ENCODE measurements at regions not wholly inside any gene's neighbourhood (a gene's known extent, or its start where the extent isn't known, plus 50 kb on each side); places are given as distances from the start of the nearest gene placed in this dataset.

- TF ChIP-seq YY1 (IDR thresholded peaks at IDR 0.05; ENCODE audit: insufficient read depth, insufficient read length): no peak
- no peak for TF ChIP-seq ZNF274 (IDR thresholded peaks at IDR 0.05; ENCODE audit: low read depth, low read length)
- no peak for TF ChIP-seq SUZ12 (IDR thresholded peaks at IDR 0.05; ENCODE audit: extremely low read depth, insufficient read depth, insufficient read length)
- H3K36me3 ChIP-seq (ENCODE audit: insufficient read depth, insufficient read length, low read length): no peaks in the 10 kb centered on the region
- H3K9me3 ChIP-seq (ENCODE audit: insufficient read depth, low read length): no peaks in the 10 kb centered on the region
- no peak overlapping the region for H3K4me3 ChIP-seq (ENCODE audit: insufficient read length, low read depth)
- no peak overlapping the region for H3K9ac ChIP-seq (ENCODE audit: insufficient read length, low read depth)
- H3K4me1 ChIP-seq (ENCODE audit: insufficient read depth, insufficient read length): no peaks in the 10 kb centered on the region
- no peak for DNase-seq (ENCODE audit: low read depth, low spot score)
- H3K27me3 ChIP-seq (ENCODE audit: insufficient read depth, insufficient read length): no peaks in the 10 kb centered on the region
Measured at GRCh38 chr5:160918386-160918785, 66.4 kb upstream of the ATP10B start.

GRCh38 chr5:160906090-160906489 is 54.1 kb upstream of the ATP10B start:
- H3K9ac ChIP-seq (ENCODE audit: insufficient read length, low read depth): no peak overlapping the region
- TF ChIP-seq SUZ12 (IDR thresholded peaks at IDR 0.05; ENCODE audit: extremely low read depth, insufficient read depth, insufficient read length) (no peak), ZNF274 (IDR thresholded peaks at IDR 0.05; ENCODE audit: low read depth, low read length) (no peak), YY1 (IDR thresholded peaks at IDR 0.05; ENCODE audit: insufficient read depth, insufficient read length) (no peak)
- no peak overlapping the region for H3K4me3 ChIP-seq (ENCODE audit: insufficient read length, low read depth)
- DNase-seq (ENCODE audit: low read depth, low spot score): no peak
- H3K27me3 ChIP-seq (ENCODE audit: insufficient read depth, insufficient read length): no peaks in the 10 kb centered on the region
- no peaks in the 10 kb centered on the region for H3K36me3 ChIP-seq (ENCODE audit: insufficient read depth, insufficient read length, low read length)
- no peaks in the 10 kb centered on the region for H3K4me1 ChIP-seq (ENCODE audit: insufficient read depth, insufficient read length)
- H3K9me3 ChIP-seq (ENCODE audit: insufficient read depth, low read length): no peaks in the 10 kb centered on the region

- no peaks in the 10 kb centered on the region for H3K4me1 ChIP-seq (ENCODE audit: insufficient read depth, insufficient read length)
- no peak for TF ChIP-seq SUZ12 (IDR thresholded peaks at IDR 0.05; ENCODE audit: extremely low read depth, insufficient read depth, insufficient read length)
- no peak for TF ChIP-seq ZNF274 (IDR thresholded peaks at IDR 0.05; ENCODE audit: low read depth, low read length)
- no peak for TF ChIP-seq YY1 (IDR thresholded peaks at IDR 0.05; ENCODE audit: insufficient read depth, insufficient read length)
- no peaks in the 10 kb centered on the region for H3K27me3 ChIP-seq (ENCODE audit: insufficient read depth, insufficient read length)
- no peaks in the 10 kb centered on the region for H3K9me3 ChIP-seq (ENCODE audit: insufficient read depth, low read length)
- no peaks in the 10 kb centered on the region for H3K36me3 ChIP-seq (ENCODE audit: insufficient read depth, insufficient read length, low read length)
- no peak overlapping the region for H3K9ac ChIP-seq (ENCODE audit: insufficient read length, low read depth)
- no peak overlapping the region for H3K4me3 ChIP-seq (ENCODE audit: insufficient read length, low read depth)
- DNase-seq (ENCODE audit: low read depth, low spot score): no peak
Measured at GRCh38 chr5:160905285-160905684, 53.3 kb upstream of the ATP10B start.

GRCh38 chr5:160904591-160904990 is 52.6 kb upstream of the ATP10B start:
- H3K36me3 ChIP-seq (ENCODE audit: insufficient read depth, insufficient read length, low read length): no peaks in the 10 kb centered on the region
- DNase-seq (ENCODE audit: low read depth, low spot score): no peak
- no peak overlapping the region for H3K9ac ChIP-seq (ENCODE audit: insufficient read length, low read depth)
- H3K27me3 ChIP-seq (ENCODE audit: insufficient read depth, insufficient read length): no peaks in the 10 kb centered on the region
- H3K4me3 ChIP-seq (ENCODE audit: insufficient read length, low read depth): no peak overlapping the region
- no peaks in the 10 kb centered on the region for H3K9me3 ChIP-seq (ENCODE audit: insufficient read depth, low read length)
- no peak for TF ChIP-seq ZNF274 (IDR thresholded peaks at IDR 0.05; ENCODE audit: low read depth, low read length)
- TF ChIP-seq YY1 (IDR thresholded peaks at IDR 0.05; ENCODE audit: insufficient read depth, insufficient read length): no peak
- no peak for TF ChIP-seq SUZ12 (IDR thresholded peaks at IDR 0.05; ENCODE audit: extremely low read depth, insufficient read depth, insufficient read length)
- no peaks in the 10 kb centered on the region for H3K4me1 ChIP-seq (ENCODE audit: insufficient read depth, insufficient read length)

DNA sequence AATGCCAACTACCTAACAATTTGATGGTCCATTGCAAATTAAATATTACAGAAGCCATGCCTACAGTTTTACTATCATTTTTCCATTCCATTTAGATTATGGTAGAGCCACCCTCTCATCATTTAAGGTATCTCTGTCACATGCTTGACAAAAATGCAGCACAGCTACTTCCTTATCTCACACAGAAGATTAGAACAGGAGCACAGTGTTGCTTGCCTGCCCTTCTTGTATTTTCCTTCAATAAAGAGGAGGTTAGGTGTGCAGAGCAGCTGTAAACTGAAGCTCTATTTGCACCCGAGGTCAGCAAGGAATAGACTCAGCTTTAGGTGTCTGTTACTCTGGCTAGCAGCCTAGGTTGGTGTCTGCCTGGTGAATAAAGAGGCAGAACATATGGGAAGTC is 51.5 kb upstream of the ATP10B start:
- Histone ChIP-seq H3K36me3 (ENCODE audit: insufficient read depth, insufficient read length, low read length) (no peaks in the 10 kb centered on the region), H3K9me3 (ENCODE audit: insufficient read depth, low read length) (no peaks in the 10 kb centered on the region), H3K9ac (ENCODE audit: insufficient read length, low read depth) (no peak overlapping the region), H3K27me3 (ENCODE audit: insufficient read depth, insufficient read length) (no peaks in the 10 kb centered on the region), H3K4me3 (ENCODE audit: insufficient read length, low read depth) (no peak overlapping the region), H3K4me1 (ENCODE audit: insufficient read depth, insufficient read length) (no peaks in the 10 kb centered on the region)
- DNase-seq (ENCODE audit: low read depth, low spot score): no peak
- TF ChIP-seq YY1 (IDR thresholded peaks at IDR 0.05; ENCODE audit: insufficient read depth, insufficient read length) (no peak), SUZ12 (IDR thresholded peaks at IDR 0.05; ENCODE audit: extremely low read depth, insufficient read depth, insufficient read length) (no peak), ZNF274 (IDR thresholded peaks at IDR 0.05; ENCODE audit: low read depth, low read length) (no peak)

GRCh38 chr5:160903076-160903475 is 51.1 kb upstream of the ATP10B start:
- Histone ChIP-seq H3K9me3 (ENCODE audit: insufficient read depth, low read length) (no peaks in the 10 kb centered on the region), H3K27me3 (ENCODE audit: insufficient read depth, insufficient read length) (no peaks in the 10 kb centered on the region), H3K4me3 (ENCODE audit: insufficient read length, low read depth) (no peak overlapping the region), H3K4me1 (ENCODE audit: insufficient read depth, insufficient read length) (no peaks in the 10 kb centered on the region), H3K9ac (ENCODE audit: insufficient read length, low read depth) (no peak overlapping the region), H3K36me3 (ENCODE audit: insufficient read depth, insufficient read length, low read length) (no peaks in the 10 kb centered on the region)
- DNase-seq (ENCODE audit: low read depth, low spot score): no peak
- TF ChIP-seq ZNF274 (IDR thresholded peaks at IDR 0.05; ENCODE audit: low read depth, low read length): no peak
- TF ChIP-seq SUZ12 (IDR thresholded peaks at IDR 0.05; ENCODE audit: extremely low read depth, insufficient read depth, insufficient read length): no peak
- TF ChIP-seq YY1 (IDR thresholded peaks at IDR 0.05; ENCODE audit: insufficient read depth, insufficient read length): no peak

Data from NT2/D1 (cell line).